H9 (cell line): ENCODE measurements at regions not wholly inside any gene's neighbourhood (a gene's known extent, or its start where the extent isn't known, plus 50 kb on each side); places are given as distances from the start of the nearest gene placed in this dataset.

Experiments used
- DNase-seq: peaks from one replicate; pipeline ENCODE4 v3.0.0-alpha.2; 2017
- H2AFZ ChIP-seq: one replicate; pipeline ENCODE4 v1.6.1; 2013; ENCODE audit warnings: mild to moderate bottlenecking, low read length, control low read depth, moderate library complexity
- H2AK5ac ChIP-seq: 2 replicates; pipeline ENCODE4 v1.6.1; 2013; ENCODE audit warnings: low read length, control low read depth, mixed read lengths; ENCODE audit not compliant: insufficient read length
- H2BK120ac ChIP-seq: one replicate; pipeline ENCODE4 v1.6.1; 2013; ENCODE audit warnings: low read depth, mild to moderate bottlenecking, low read length, control low read depth, inconsistent platforms; ENCODE audit not compliant: poor library complexity, severe bottlenecking
- H2BK12ac ChIP-seq: 2 replicates; pipeline ENCODE4 v1.6.1; 2013; ENCODE audit warnings: low read length, control low read depth, mixed read lengths, low read depth; ENCODE audit not compliant: insufficient read length
- H2BK15ac ChIP-seq: 2 replicates; pipeline ENCODE4 v1.6.1; 2013; ENCODE audit warnings: low read depth, low read length, control low read depth
- H2BK20ac ChIP-seq: one replicate; pipeline ENCODE4 v1.6.1; 2013; ENCODE audit warnings: low read depth, mild to moderate bottlenecking, low read length, control low read depth, inconsistent platforms; ENCODE audit not compliant: poor library complexity, severe bottlenecking
- H2BK5ac ChIP-seq: 2 replicates; pipeline ENCODE4 v1.6.1; 2013; ENCODE audit warnings: low read length, control low read depth, mixed read lengths; ENCODE audit not compliant: insufficient read length
- H3K14ac ChIP-seq: 2 replicates; pipeline ENCODE4 v1.6.1; 2013; ENCODE audit warnings: low read length, control low read depth; ENCODE audit not compliant: insufficient read depth
- H3K18ac ChIP-seq: 2 replicates; pipeline ENCODE4 v1.6.1; 2013; ENCODE audit warnings: low read depth, mild to moderate bottlenecking, mixed read lengths, low read length, control low read depth; ENCODE audit not compliant: insufficient read length
- H3K23ac ChIP-seq: 2 replicates; pipeline ENCODE4 v1.6.1; 2013; ENCODE audit warnings: low read length, control low read depth, mixed read lengths, low read depth; ENCODE audit not compliant: insufficient read length
- H3K23me2 ChIP-seq: 2 replicates; pipeline ENCODE4 v1.6.1; 2013; ENCODE audit warnings: low read depth, mild to moderate bottlenecking, mixed read lengths, low read length, control low read depth; ENCODE audit not compliant: insufficient read length, poor library complexity, severe bottlenecking
- H3K27ac ChIP-seq: 2 replicates; pipeline ENCODE4 v1.5.1; 2013; ENCODE audit warnings: low read length, control low read depth, mixed read lengths, low read depth; ENCODE audit not compliant: insufficient read length
- H3K27me3 ChIP-seq: 2 replicates; pipeline ENCODE4 v1.6.1; 2013; ENCODE audit warnings: low read length, control low read depth, inconsistent platforms; ENCODE audit not compliant: insufficient read depth
- H3K4ac ChIP-seq: 2 replicates; pipeline ENCODE4 v1.6.1; 2013; ENCODE audit warnings: low read depth, mild to moderate bottlenecking, control low read depth, inconsistent platforms, low read length, moderate library complexity
- H3K4me1 ChIP-seq: 2 replicates; pipeline ENCODE4 v1.6.1; 2013; ENCODE audit warnings: low read length, control low read depth, inconsistent platforms; ENCODE audit not compliant: insufficient read depth
- H3K4me2 ChIP-seq: 2 replicates; pipeline ENCODE4 v1.6.1; 2013; ENCODE audit warnings: low read length, control low read depth, mixed read lengths; ENCODE audit not compliant: insufficient read length, insufficient read depth
- H3K56ac ChIP-seq: 2 replicates; pipeline ENCODE4 v1.6.1; 2013; ENCODE audit warnings: low read depth, mild to moderate bottlenecking, mixed read lengths, low read length, control low read depth; ENCODE audit not compliant: insufficient read length
- H3K79me1 ChIP-seq: 2 replicates; pipeline ENCODE4 v1.6.1; 2013; ENCODE audit warnings: low read depth, mild to moderate bottlenecking, moderate library complexity, low read length, control low read depth, inconsistent platforms; ENCODE audit not compliant: insufficient read depth, poor library complexity, severe bottlenecking
- H3K79me2 ChIP-seq: 2 replicates; pipeline ENCODE4 v1.6.1; 2013; ENCODE audit warnings: low read length, control low read depth, inconsistent platforms; ENCODE audit not compliant: insufficient read depth
- H3K9ac ChIP-seq: 2 replicates; pipeline ENCODE4 v1.6.1; 2013; ENCODE audit warnings: low read length, control low read depth, mixed read lengths; ENCODE audit not compliant: insufficient read length; ENCODE audit errors: extremely low read depth
- H3K9me3 ChIP-seq: one replicate; pipeline ENCODE4 v1.6.1; 2013; ENCODE audit warnings: low read depth, low read length, inconsistent platforms; ENCODE audit not compliant: control insufficient read depth
- H3T11ph ChIP-seq: one replicate; pipeline ENCODE4 v1.6.1; 2013; ENCODE audit warnings: mild to moderate bottlenecking, low read length, control low read depth, inconsistent platforms
- H4K20me1 ChIP-seq: one replicate; pipeline ENCODE4 v1.6.1; 2013; ENCODE audit not compliant: control insufficient read depth, insufficient read length, insufficient read depth
- H4K5ac ChIP-seq: 2 replicates; pipeline ENCODE4 v1.6.1; 2013; ENCODE audit warnings: low read depth, mild to moderate bottlenecking, mixed read lengths, low read length, control low read depth; ENCODE audit not compliant: insufficient read length
- H4K8ac ChIP-seq: replicated peaks from 2 replicates; pipeline ENCODE4 v1.6.1; 2013; ENCODE audit warnings: low read length, control low read depth, mixed read lengths, low read depth; ENCODE audit not compliant: insufficient read length
- H4K91ac ChIP-seq: 2 replicates; pipeline ENCODE4 v1.6.1; 2013; ENCODE audit warnings: low read depth, mild to moderate bottlenecking, moderate library complexity, mixed read lengths, low read length, control low read depth; ENCODE audit not compliant: insufficient read length
- H3K27ac Mint-ChIP-seq, 3 experiments: 2 replicates in 2 of 3; 3 replicates in 1 of 3; pipeline ENCODE4 v1.8.0; 2020 to 2021; ENCODE audit warnings: mixed read lengths in 3 of 3, mild to moderate bottlenecking in 1 of 3, moderate library complexity in 1 of 3
- H3K27me3 Mint-ChIP-seq: 2 replicates; pipeline ENCODE4 v1.8.0; 2021; ENCODE audit warnings: low read depth, mild to moderate bottlenecking, moderate library complexity, mixed read lengths
- H3K36me3 Mint-ChIP-seq, 3 experiments: 2 replicates in 2 of 3; 3 replicates in 1 of 3; pipeline ENCODE4 v1.8.0; 2020 to 2021; ENCODE audit warnings: low read depth in 3 of 3, mixed read lengths in 3 of 3; ENCODE audit not compliant: insufficient read depth in 1 of 3
- H3K4me1 Mint-ChIP-seq, 2 experiments: 2 replicates each; pipeline ENCODE4 v1.8.0; 2020; ENCODE audit warnings: mixed read lengths in 2 of 2
- H3K4me3 Mint-ChIP-seq, 2 experiments: 2 replicates in 1 of 2; 3 replicates in 1 of 2; pipeline ENCODE4 v1.8.0; 2020 to 2021; ENCODE audit warnings: mild to moderate bottlenecking in 2 of 2, mixed read lengths in 2 of 2, moderate library complexity in 1 of 2
- H3K9me3 Mint-ChIP-seq, 2 experiments: 2 replicates in 1 of 2; 3 replicates in 1 of 2; pipeline ENCODE4 v1.8.0; 2020; ENCODE audit warnings: mild to moderate bottlenecking in 2 of 2, mixed read lengths in 2 of 2, moderate library complexity in 1 of 2
- CTCF ChIP-seq: fragments of 200-600 bp; sonication (generic); conservative IDR thresholded peaks from 3 replicates; pipeline ENCODE4 v1.8.0; 2021; ENCODE audit warnings: antibody characterized with exemption, mild to moderate bottlenecking
- WGBS: extraction: QIAGEN DNeasy Blood & Tissue Kit; methylation state at CpG from one replicate; pipeline ENCODE4 v1.1.7; 2013; ENCODE audit warnings: missing lambda C conversion rate, low lambda C conversion rate, mixed read lengths; ENCODE audit not compliant: insufficient read length; ENCODE audit errors: extremely low coverage; 5-methylcytosine and 5-hydroxymethylcytosine counted together

- Histone ChIP-seq H4K91ac (no peak overlapping the region), H2AFZ (no peak overlapping the region), H4K8ac (no peak overlapping the region), H3K4ac (no peak overlapping the region), H3K4me2 (no peak overlapping the region), H3K9ac (no peak overlapping the region), H3K27me3 (no peaks in the 10 kb centered on the region), H3K56ac (no peak overlapping the region), H2BK120ac (no peak overlapping the region), H3K79me2 (no peaks in the 10 kb centered on the region), H3K14ac (no peak overlapping the region), H3K18ac (no peak overlapping the region), H3K27ac (no peak overlapping the region), H4K20me1 (no peaks in the 10 kb centered on the region), H3T11ph (no peak overlapping the region), H3K23me2 (no peaks in the 10 kb centered on the region), H2AK5ac (no peak overlapping the region), H2BK12ac (no peak overlapping the region), H4K5ac (no peak overlapping the region), H3K79me1 (no peaks in the 10 kb centered on the region), H3K4me1 (no peaks in the 10 kb centered on the region), H2BK5ac (no peak overlapping the region), H2BK20ac (no peak overlapping the region), H2BK15ac (no peak overlapping the region), H3K9me3 (peaks cover 13% of the 10 kb centered on the region), H3K23ac (no peak overlapping the region)
- Mint-ChIP-seq H3K27me3 (peaks cover 5% of the 10 kb centered on the region), H3K36me3 (0 out of 7 replicates have a peak, but pooled peaks cover 0 to 2% (median 0%) of the 10 kb centered on the region in 3 experiments), H3K4me1 (no peaks in the 10 kb centered on the region), H3K9me3 (peaks cover 56 to 72% of the 10 kb centered on the region in 2 experiments), H3K4me3 (no peak overlapping the region), H3K27ac (no peak overlapping the region)
- no peak for DNase-seq
- no peak for TF ChIP-seq CTCF
- no CpG with 5 or more reads among the region's 4 CpGs for WGBS
Observed at GRCh38 chr17:27226611-27227230, 67.2 kb upstream of the WSB1 start.
